HepG2 (cell line): ENCODE measurements at regions not wholly inside any gene's neighbourhood (a gene's known extent, or its start where the extent isn't known, plus 50 kb on each side); places are given as distances from the start of the nearest gene placed in this dataset.

Source experiments
- ATAC-seq: fragments of 200-7000 bp; cut with Tn5 transposase; 3 replicates; pipeline ENCODE4 v1.9.1; 2020; ENCODE audit warnings: mild to moderate bottlenecking, moderate library complexity
- BruUV-seq: library from RNA; stranded (reverse); fragments of 400-500 nt; replicated peaks from 2 replicates; lab custom pipeline; 2021; lab: Mats Ljungman, UMichigan
- CTCF ChIA-PET: fragments of 300-600 bp; formaldehyde crosslinking; extraction: SDS; loops from one replicate; lab custom pipeline; 2021; ENCODE audit warnings: low total read pairs, inconsistent platforms, low intra/inter-chr PET ratio; lab: Yijun Ruan, JAX
- POLR2A ChIA-PET: fragments of 350-600 bp; sonication (Branson Sonifier 250); formaldehyde crosslinking; loops from one replicate; lab custom pipeline; 2020; ENCODE audit warnings: antibody characterized with exemption, inconsistent platforms; lab: Yijun Ruan, JAX
- DNase-seq: peaks from one replicate; pipeline ENCODE4 v3.0.0-alpha.2; 2015; ENCODE audit warnings: low spot score
- FAIRE-seq: peaks from 3 replicates; lab custom pipeline; 2011; peaks lifted over from hg19 to GRCh38; lab: Jason Lieb, UNC
- H2AFZ ChIP-seq: one replicate; pipeline ENCODE4 v1.6.1; 2011; ENCODE audit warnings: low read length, inconsistent platforms
- H3K27ac ChIP-seq: fragments of 300-600 bp; 3 replicates; pipeline ENCODE4 v1.8.0; 2011; ENCODE audit warnings: mixed run types, mild to moderate bottlenecking, mixed read lengths, low read length, inconsistent platforms; ENCODE audit not compliant: insufficient read depth; ENCODE audit errors: extremely low read length
- H3K27me3 ChIP-seq, 2 experiments: fragments of 200-600 bp in 1 of 2; 2 replicates in 1 of 2; 3 replicates in 1 of 2; pipeline versions ENCODE4 v1.6.0 to v1.8.0; 2011; ENCODE audit warnings: low read length in 2 of 2, mild to moderate bottlenecking in 2 of 2, moderate library complexity in 2 of 2, inconsistent platforms in 1 of 2; ENCODE audit not compliant: insufficient read depth in 2 of 2, control insufficient read depth in 1 of 2
- H3K36me3 ChIP-seq, 2 experiments: fragments of 200-600 bp in 1 of 2; replicated peaks in 1 of 2; 2 replicates in 1 of 2; 3 replicates in 1 of 2; pipeline versions ENCODE4 v1.5.1 to v1.8.0; 2011; ENCODE audit warnings: low read length in 2 of 2, inconsistent platforms in 1 of 2; ENCODE audit not compliant: insufficient read depth in 2 of 2, control insufficient read depth in 1 of 2
- H3K4me1 ChIP-seq: 2 replicates; pipeline ENCODE4 v1.5.1; 2012; ENCODE audit warnings: low read length, inconsistent platforms; ENCODE audit not compliant: insufficient read depth
- H3K4me2 ChIP-seq: 2 replicates; pipeline ENCODE4 v1.6.0; 2011; ENCODE audit warnings: low read depth, low read length, inconsistent platforms
- H3K4me3 ChIP-seq, 3 experiments: fragments of 200-600 bp in 1 of 3; sonication (generic), shearing (Covaris generic) in 1 of 3; replicated peaks in 1 of 3; 2 replicates each; pipeline ENCODE4 v1.5.1; 2011 to 2016; ENCODE audit warnings: low read length in 3 of 3, inconsistent platforms in 2 of 3, low read depth in 2 of 3, mild to moderate bottlenecking in 2 of 3, control low read depth in 1 of 3, mixed read lengths in 1 of 3; ENCODE audit not compliant: insufficient read depth in 1 of 3
- H3K79me2 ChIP-seq: one replicate; pipeline ENCODE4 v1.6.1; 2011; ENCODE audit warnings: low read length, inconsistent platforms; ENCODE audit not compliant: insufficient read depth
- H3K9ac ChIP-seq: 2 replicates; pipeline ENCODE4 v1.6.0; 2011; ENCODE audit warnings: mild to moderate bottlenecking, low read depth, low read length, inconsistent platforms; ENCODE audit not compliant: insufficient read depth
- H3K9me3 ChIP-seq: 2 replicates; pipeline ENCODE4 v1.5.1; 2012; ENCODE audit warnings: mild to moderate bottlenecking, low read length
- H4K20me1 ChIP-seq: 2 replicates; pipeline ENCODE4 v1.6.0; 2011; ENCODE audit warnings: inconsistent platforms, mild to moderate bottlenecking, low read length, moderate library complexity; ENCODE audit not compliant: insufficient read depth
- KLF16 ChIP-seq, 2 experiments: sonication (generic) in 1 of 2; formaldehyde crosslinking in 1 of 2; IDR thresholded peaks; 2 replicates each; pipeline versions ENCODE4 v1.6.1 to v1.8.0; 2016 to 2023; ENCODE audit warnings: missing genetic modification reagents in 2 of 2, missing compliant biosample characterization in 1 of 2
- MXI1 ChIP-seq: IDR thresholded peaks from 3 replicates; pipeline ENCODE4 v1.6.1; 2012; ENCODE audit warnings: low read depth, low read length, inconsistent platforms, borderline replicate concordance
- NKX3-1 ChIP-seq: sonication (generic); formaldehyde crosslinking; IDR thresholded peaks from 2 replicates; pipeline ENCODE4 v1.5.0; 2020; ENCODE audit warnings: missing genetic modification reagents
- TCF12 ChIP-seq, 2 experiments: fragments of 450-650 bp in 1 of 2; sonication (generic) in 1 of 2; formaldehyde crosslinking in 1 of 2; IDR thresholded peaks; 2 replicates each; pipeline versions ENCODE4 v1.6.1 to v1.8.0; 2017 to 2022; ENCODE audit warnings: antibody characterized with exemption in 1 of 2, mild to moderate bottlenecking in 1 of 2, missing genetic modification reagents in 1 of 2, moderate library complexity in 1 of 2
- ZKSCAN8 ChIP-seq: IDR thresholded peaks from 2 replicates; pipeline ENCODE4 v1.6.1; 2016; ENCODE audit warnings: borderline replicate concordance, missing genetic modification reagents, missing compliant biosample characterization
- ZNF280B ChIP-seq: sonication (generic); formaldehyde crosslinking; IDR thresholded peaks from 2 replicates; pipeline ENCODE4 v1.5.0; 2020; ENCODE audit warnings: missing genetic modification reagents, mild to moderate bottlenecking, borderline replicate concordance
- ZNF510 ChIP-seq: sonication (generic); formaldehyde crosslinking; IDR thresholded peaks from 2 replicates; pipeline ENCODE4 v1.4.0; 2020; ENCODE audit warnings: low read depth, mild to moderate bottlenecking, missing genetic modification reagents
- ZNF737 ChIP-seq: sonication (generic); formaldehyde crosslinking; IDR thresholded peaks from 2 replicates; pipeline ENCODE4 v1.5.0; 2020; ENCODE audit warnings: missing genetic modification reagents, mild to moderate bottlenecking, borderline replicate concordance
- WGBS: methylation state at CpG from one replicate; pipeline ENCODE4 v1.1.6; 2017; ENCODE audit warnings: low lambda C conversion rate; 5-methylcytosine and 5-hydroxymethylcytosine counted together
- in situ Hi-C: cut with HindIII; loops from 2 replicates; pipeline ENCODE4 v1.10.0; 2017; ENCODE audit warnings: low pct_unique_long_range_greater_than_20kb; ENCODE audit not compliant: extremely low pct_ligation_motif_present
- intact Hi-C: fragments of 100-400 bp; cut with micrococcal nuclease; formaldehyde crosslinking; loops from one replicate; pipeline ENCODE4 v1.10.0; 2022; ENCODE audit not compliant: unreplicated experiment
- TF ChIP-seq, protein P1 (sequence below): sonication (generic); formaldehyde crosslinking; IDR thresholded peaks from 2 replicates; pipeline ENCODE4 v1.4.0; 2020; ENCODE audit warnings: mild to moderate bottlenecking, missing genetic modification reagents, borderline replicate concordance
- TF ChIP-seq, protein P2 (sequence below): sonication (generic); formaldehyde crosslinking; IDR thresholded peaks from 2 replicates; pipeline ENCODE4 v1.5.0; 2020; ENCODE audit warnings: missing genetic modification reagents

DNA sequence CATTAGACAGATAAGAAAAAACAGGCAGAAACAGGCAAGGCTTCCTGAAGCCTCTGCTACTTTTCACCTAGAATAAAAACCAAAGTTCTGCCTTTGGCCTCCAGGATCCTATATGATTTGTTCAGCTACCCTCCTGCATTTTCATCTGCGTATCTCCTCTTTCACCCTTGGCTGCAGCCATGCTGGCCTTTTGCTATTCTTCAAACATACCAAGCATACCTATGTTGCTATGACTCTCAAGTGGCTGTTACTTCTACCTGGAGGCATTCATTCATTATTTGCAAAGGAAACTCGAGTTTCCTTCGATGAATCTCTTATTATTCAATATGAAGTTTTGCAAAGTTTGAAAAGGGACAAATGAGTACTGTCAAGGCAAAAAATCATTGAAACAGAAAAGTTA, 106.4 kb upstream of the HNMT start:
- Histone ChIP-seq H3K27ac (no peak overlapping the region), H3K27me3 (no peaks in the 10 kb centered on the region)
- intact Hi-C loops: no loop called here
- TF ChIP-seq KLF16 (CRISPR knock-in tag; IDR thresholded peaks at IDR 0.05) (no peak), ZNF280B (no peak), TCF12 (IDR thresholded peaks at IDR 0.05) (no peak), TCF12 (CRISPR knock-in tag; IDR thresholded peaks at IDR 0.05) (no peak), ZNF737 (no peak), ZNF510 (CRISPR knock-in tag) (no peak), ZKSCAN8 (CRISPR knock-in tag) (no peak), NKX3-1 (CRISPR knock-in tag) (no peak), MXI1 (no peak)
- TF ChIP-seq, protein P1, sequence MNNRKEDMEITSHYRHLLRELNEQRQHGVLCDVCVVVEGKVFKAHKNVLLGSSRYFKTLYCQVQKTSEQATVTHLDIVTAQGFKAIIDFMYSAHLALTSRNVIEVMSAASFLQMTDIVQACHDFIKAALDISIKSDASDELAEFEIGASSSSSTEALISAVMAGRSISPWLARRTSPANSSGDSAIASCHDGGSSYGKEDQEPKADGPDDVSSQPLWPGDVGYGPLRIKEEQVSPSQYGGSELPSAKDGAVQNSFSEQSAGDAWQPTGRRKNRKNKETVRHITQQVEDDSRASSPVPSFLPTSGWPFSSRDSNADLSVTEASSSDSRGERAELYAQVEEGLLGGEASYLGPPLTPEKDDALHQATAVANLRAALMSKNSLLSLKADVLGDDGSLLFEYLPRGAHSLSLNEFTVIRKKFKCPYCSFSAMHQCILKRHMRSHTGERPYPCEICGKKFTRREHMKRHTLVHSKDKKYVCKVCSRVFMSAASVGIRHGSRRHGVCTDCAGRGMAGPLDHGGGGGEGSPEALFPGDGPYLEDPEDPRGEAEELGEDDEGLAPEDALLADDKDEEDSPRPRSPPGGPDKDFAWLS (CRISPR knock-in tag): no peak
- TF ChIP-seq, protein P2, sequence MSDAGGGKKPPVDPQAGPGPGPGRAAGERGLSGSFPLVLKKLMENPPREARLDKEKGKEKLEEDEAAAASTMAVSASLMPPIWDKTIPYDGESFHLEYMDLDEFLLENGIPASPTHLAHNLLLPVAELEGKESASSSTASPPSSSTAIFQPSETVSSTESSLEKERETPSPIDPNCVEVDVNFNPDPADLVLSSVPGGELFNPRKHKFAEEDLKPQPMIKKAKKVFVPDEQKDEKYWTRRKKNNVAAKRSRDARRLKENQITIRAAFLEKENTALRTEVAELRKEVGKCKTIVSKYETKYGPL (CRISPR knock-in tag): no peak
- TF ChIP-seq, all 625 proteins: peak for 0
- Histone ChIP-seq H3K36me3 (no peaks in the 10 kb centered on the region), H3K4me3 (no peak overlapping the region), H3K9me3 (no peaks in the 10 kb centered on the region), H2AFZ (no peak overlapping the region), H3K4me1 (no peaks in the 10 kb centered on the region), H3K9ac (no peak overlapping the region), H3K79me2 (no peaks in the 10 kb centered on the region), H4K20me1 (no peaks in the 10 kb centered on the region), H3K4me2 (no peak overlapping the region)
- BruUV-seq: no TSS peak
- FAIRE-seq (no peak), DNase-seq (no peak), ATAC-seq (no peak)
- POLR2A ChIA-PET: no interaction called here
- in situ Hi-C loops: no loop called here
- CTCF ChIA-PET: no interaction called here
- WGBS: 8% methylated on average over 3 of the region's 3 CpGs
